Thyroid gland (tissue), 4 donors: ENCODE measurements at regions not wholly inside any gene's neighbourhood (a gene's known extent, or its start where the extent isn't known, plus 50 kb on each side); places are given as distances from the start of the nearest gene placed in this dataset.

Experiments
- POLR2A ChIP-seq, 2 donors: fragments of 450-650 bp; IDR thresholded peaks; one replicate each; pipeline ENCODE4 v1.6.1; 2017; ENCODE audit warnings: antibody characterized with exemption in 2 of 2, mild to moderate bottlenecking in 2 of 2, moderate library complexity in 1 of 2
- TF ChIP-seq, protein P1 (sequence below), 6 experiments: fragments of 200-600 bp in 3 of 6; fragments of 450-650 bp in 3 of 6; sonication (generic) in 3 of 6; IDR thresholded peaks; one replicate each; pipeline ENCODE4 v1.5.1; 2016 to 2019; ENCODE audit warnings: antibody characterized with exemption in 6 of 6, mild to moderate bottlenecking in 2 of 6, inconsistent platforms in 1 of 6, moderate library complexity in 1 of 6

DNA sequence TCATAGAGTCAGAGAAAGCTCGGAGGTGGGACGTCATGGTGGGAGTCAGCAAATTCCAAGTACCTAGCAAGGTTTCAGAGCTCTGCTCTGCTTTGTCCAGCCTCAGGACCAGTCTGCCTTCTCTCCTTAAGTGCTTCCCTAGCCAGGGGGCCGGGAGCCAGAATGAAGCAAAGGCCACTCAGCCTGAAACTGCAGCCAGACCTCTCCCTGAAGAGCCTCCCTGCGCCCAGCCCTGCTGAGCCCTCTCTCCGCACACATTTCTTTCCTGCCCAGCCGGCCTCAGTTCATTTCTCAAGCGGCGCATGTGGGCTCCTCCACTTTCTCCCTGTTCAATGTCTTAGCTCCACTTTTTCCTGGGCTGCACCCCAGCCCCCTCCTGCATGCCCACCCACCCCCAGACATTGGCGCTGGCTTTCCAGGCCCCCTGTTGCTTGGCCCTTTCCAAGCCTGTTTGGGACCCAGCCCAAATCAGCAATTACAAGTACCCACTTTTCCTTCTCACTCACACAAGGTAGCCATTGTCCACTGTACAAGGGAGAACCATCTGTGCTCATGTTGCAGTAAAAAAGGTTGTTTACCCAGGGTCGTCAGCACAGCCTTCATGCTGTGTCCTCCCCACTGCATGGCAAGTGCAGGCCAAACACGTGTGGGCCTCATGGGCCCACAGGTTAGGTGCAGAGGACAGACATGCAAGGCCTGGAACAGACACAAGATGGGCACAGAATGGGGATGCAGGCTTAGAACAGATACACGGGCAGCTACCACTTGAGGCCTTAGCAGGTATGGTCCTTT lies 147.1 kb downstream of the MRPL14 start:
- TF ChIP-seq, protein P1, sequence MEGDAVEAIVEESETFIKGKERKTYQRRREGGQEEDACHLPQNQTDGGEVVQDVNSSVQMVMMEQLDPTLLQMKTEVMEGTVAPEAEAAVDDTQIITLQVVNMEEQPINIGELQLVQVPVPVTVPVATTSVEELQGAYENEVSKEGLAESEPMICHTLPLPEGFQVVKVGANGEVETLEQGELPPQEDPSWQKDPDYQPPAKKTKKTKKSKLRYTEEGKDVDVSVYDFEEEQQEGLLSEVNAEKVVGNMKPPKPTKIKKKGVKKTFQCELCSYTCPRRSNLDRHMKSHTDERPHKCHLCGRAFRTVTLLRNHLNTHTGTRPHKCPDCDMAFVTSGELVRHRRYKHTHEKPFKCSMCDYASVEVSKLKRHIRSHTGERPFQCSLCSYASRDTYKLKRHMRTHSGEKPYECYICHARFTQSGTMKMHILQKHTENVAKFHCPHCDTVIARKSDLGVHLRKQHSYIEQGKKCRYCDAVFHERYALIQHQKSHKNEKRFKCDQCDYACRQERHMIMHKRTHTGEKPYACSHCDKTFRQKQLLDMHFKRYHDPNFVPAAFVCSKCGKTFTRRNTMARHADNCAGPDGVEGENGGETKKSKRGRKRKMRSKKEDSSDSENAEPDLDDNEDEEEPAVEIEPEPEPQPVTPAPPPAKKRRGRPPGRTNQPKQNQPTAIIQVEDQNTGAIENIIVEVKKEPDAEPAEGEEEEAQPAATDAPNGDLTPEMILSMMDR (IDR thresholded peaks at IDR 0.05), result no peak
- no peak for TF ChIP-seq POLR2A (IDR thresholded peaks at IDR 0.05)
